GM12891 (cell line): ENCODE measurements at regions not wholly inside any gene's neighbourhood (a gene's known extent, or its start where the extent isn't known, plus 50 kb on each side); places are given as distances from the start of the nearest gene placed in this dataset.

Experiments
- POLR2A ChIP-seq: IDR thresholded peaks from 2 replicates; pipeline ENCODE4 v1.6.1; 2011; ENCODE audit warnings: low read depth, low read length, control low read depth
- POLR2AphosphoS5 ChIP-seq: IDR thresholded peaks from 2 replicates; pipeline ENCODE4 v1.6.1; 2011; ENCODE audit warnings: low read depth, low read length, control low read depth
- SPI1 ChIP-seq: IDR thresholded peaks from 2 replicates; pipeline ENCODE4 v1.6.1; 2011; ENCODE audit warnings: low read depth, low read length, control low read depth

GRCh38 chr6:139680819-139681218 is 306.4 kb upstream of the CITED2 start:
- TF ChIP-seq SPI1 (no peak), POLR2A (no peak), POLR2AphosphoS5 (no peak)
